ENCODE measurements at regions not wholly inside any gene's neighbourhood (a gene's known extent, or its start where the extent isn't known, plus 50 kb on each side); places are given as distances from the start of the nearest gene placed in this dataset.

GRCh38 chr12:25818596-25819390, 139.7 kb upstream of the RASSF8 start:
- DNase-seq (ENCODE audit: low spot score in 2 of 2), result no peak
- Histone ChIP-seq H3K27me3 (no peaks in the 10 kb centered on the region), H3K27ac (no peak overlapping the region), H3K4me3 (no peak overlapping the region), H3K36me3 (no peaks in the 10 kb centered on the region), H3K4me1 (no peaks in the 10 kb centered on the region), H3K9me3 (no peaks in the 10 kb centered on the region)
- TF ChIP-seq CTCF (IDR thresholded peaks at IDR 0.05) (no peak), EP300 (IDR thresholded peaks at IDR 0.05) (no peak), POLR2A (IDR thresholded peaks at IDR 0.05) (no peak), POLR2AphosphoS5 (IDR thresholded peaks at IDR 0.05) (no peak)

- no peaks in the 10 kb centered on the region for H3K9me3 ChIP-seq
- H3K4me3 ChIP-seq, result no peak overlapping the region
- TF ChIP-seq POLR2A (IDR thresholded peaks at IDR 0.05) (no peak), CTCF (IDR thresholded peaks at IDR 0.05) (no peak), POLR2AphosphoS5 (IDR thresholded peaks at IDR 0.05) (no peak), EP300 (IDR thresholded peaks at IDR 0.05) (no peak)
- H3K4me1 ChIP-seq, result peaks cover 4% of the 10 kb centered on the region
- no peaks in the 10 kb centered on the region for H3K27me3 ChIP-seq
- H3K36me3 ChIP-seq, result no peaks in the 10 kb centered on the region
- H3K27ac ChIP-seq, result no peak overlapping the region
- no peak for DNase-seq (ENCODE audit: low spot score in 2 of 2)
- 79% methylated on average over 11 of the region's 11 CpGs for WGBS
Observed at GRCh38 chr12:25819691-25820090, 138.8 kb upstream of the RASSF8 start.

- no peak for TF ChIP-seq POLR2A (IDR thresholded peaks at IDR 0.05)
- no peak for TF ChIP-seq POLR2AphosphoS5 (IDR thresholded peaks at IDR 0.05)
- no peak for TF ChIP-seq EP300 (IDR thresholded peaks at IDR 0.05)
- no peak for TF ChIP-seq CTCF (IDR thresholded peaks at IDR 0.05)
- no peak for DNase-seq (ENCODE audit: low spot score in 2 of 2)
- Histone ChIP-seq H3K27ac (no peak overlapping the region), H3K4me3 (no peak overlapping the region), H3K9me3 (no peaks in the 10 kb centered on the region), H3K4me1 (peaks cover 4% of the 10 kb centered on the region), H3K36me3 (no peaks in the 10 kb centered on the region), H3K27me3 (no peaks in the 10 kb centered on the region)
- WGBS, result 87% methylated on average over 3 of the region's 3 CpGs
Observed at GRCh38 chr12:25822281-25822680, 136.2 kb upstream of the RASSF8 start.

GRCh38 chr12:25824734-25825133, 133.7 kb upstream of the RASSF8 start:
- H3K27ac ChIP-seq, result no peak overlapping the region
- H3K4me3 ChIP-seq, result no peak overlapping the region
- H3K27me3 ChIP-seq, result no peaks in the 10 kb centered on the region
- H3K4me1 ChIP-seq, result peaks cover 4% of the 10 kb centered on the region
- H3K9me3 ChIP-seq, result no peaks in the 10 kb centered on the region
- 75% methylated on average over 2 of the region's 2 CpGs for WGBS
- TF ChIP-seq POLR2AphosphoS5 (IDR thresholded peaks at IDR 0.05), result no peak
- no peak for TF ChIP-seq POLR2A (IDR thresholded peaks at IDR 0.05)
- TF ChIP-seq CTCF (IDR thresholded peaks at IDR 0.05), result no peak
- no peak for TF ChIP-seq EP300 (IDR thresholded peaks at IDR 0.05)
- no peaks in the 10 kb centered on the region for H3K36me3 ChIP-seq
- DNase-seq (ENCODE audit: low spot score in 2 of 2), result no peak

GRCh38 chr12:25825446-25825845, 133.0 kb upstream of the RASSF8 start:
- H3K4me3 ChIP-seq, result no peak overlapping the region
- H3K27ac ChIP-seq, result no peak overlapping the region
- peaks cover 4% of the 10 kb centered on the region for H3K4me1 ChIP-seq
- DNase-seq (ENCODE audit: low spot score in 2 of 2), result no peak
- H3K9me3 ChIP-seq, result no peaks in the 10 kb centered on the region
- 85% methylated on average over 6 of the region's 6 CpGs for WGBS
- TF ChIP-seq EP300 (IDR thresholded peaks at IDR 0.05) (no peak), POLR2A (IDR thresholded peaks at IDR 0.05) (no peak), POLR2AphosphoS5 (IDR thresholded peaks at IDR 0.05) (no peak), CTCF (IDR thresholded peaks at IDR 0.05) (no peak)
- no peaks in the 10 kb centered on the region for H3K36me3 ChIP-seq
- no peaks in the 10 kb centered on the region for H3K27me3 ChIP-seq
